ENCODE measurements at regions not wholly inside any gene's neighbourhood (a gene's known extent, or its start where the extent isn't known, plus 50 kb on each side); places are given as distances from the start of the nearest gene placed in this dataset.

DNA sequence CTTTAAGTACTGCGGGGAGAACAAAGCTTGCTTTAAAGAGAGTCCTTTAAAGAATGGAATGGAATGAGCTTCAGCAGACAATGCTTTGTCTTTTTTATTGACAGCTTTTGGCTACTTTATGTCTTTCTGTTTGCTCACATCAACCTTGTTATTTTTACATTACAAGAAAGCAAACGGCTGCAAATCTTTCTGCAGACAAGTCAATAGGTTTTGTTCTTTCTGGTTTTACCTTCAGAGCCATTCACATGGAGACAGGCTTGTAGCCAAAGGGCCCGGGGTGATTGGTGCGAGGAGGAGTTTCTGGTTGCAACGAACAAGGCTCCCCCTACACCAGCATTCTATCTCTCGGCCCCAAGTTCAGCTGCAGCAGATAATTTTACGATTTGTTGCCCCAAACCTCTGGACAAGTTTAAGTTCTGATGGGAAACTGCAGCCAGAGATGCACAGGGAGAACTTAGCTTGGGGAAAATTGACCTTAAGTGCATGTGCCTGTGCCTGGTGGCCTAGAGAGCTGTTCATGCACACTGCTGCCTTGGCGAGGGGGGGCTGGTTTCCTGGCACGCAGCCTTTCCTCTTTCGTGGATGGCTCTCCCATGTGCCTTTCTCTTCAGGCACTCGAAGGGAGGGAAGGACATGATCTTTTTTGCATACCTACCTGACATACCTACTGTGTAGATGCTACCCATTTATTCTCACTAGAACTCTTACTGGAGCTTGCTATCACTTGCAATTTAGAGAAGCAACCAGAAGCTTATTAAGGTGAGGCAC, 543.2 kb downstream of the DCDC2C start:
- no peak overlapping the region for H3K27ac Mint-ChIP-seq
- no peak overlapping the region for H3K4me3 Mint-ChIP-seq
- no peaks in the 10 kb centered on the region for H3K27me3 Mint-ChIP-seq
- CTCF ChIA-PET, result no interaction called here
- no peaks in the 10 kb centered on the region for H3K36me3 Mint-ChIP-seq
- H3K9me3 Mint-ChIP-seq, result peaks cover 15% of the 10 kb centered on the region
- H3K4me1 Mint-ChIP-seq, result no peaks in the 10 kb centered on the region
- no peak for DNase-seq

- no peak for DNase-seq
- Mint-ChIP-seq H3K9me3 (peaks cover 13% of the 10 kb centered on the region), H3K27me3 (no peaks in the 10 kb centered on the region), H3K36me3 (no peaks in the 10 kb centered on the region), H3K27ac (no peak overlapping the region), H3K4me1 (no peaks in the 10 kb centered on the region), H3K4me3 (no peak overlapping the region)
- CTCF ChIA-PET, result no interaction called here
These were observed 544.4 kb downstream of the DCDC2C start for GRCh38 chr2:4247791-4248190.

GRCh38 chr2:4255491-4255890, 552.1 kb downstream of the DCDC2C start:
- no peak overlapping the region for H3K27ac Mint-ChIP-seq

GRCh38 chr2:4256351-4256750, 553.0 kb downstream of the DCDC2C start:
- CTCF ChIA-PET, result no interaction called here
- Mint-ChIP-seq H3K4me3 (no peak overlapping the region), H3K27me3 (no peaks in the 10 kb centered on the region), H3K4me1 (no peaks in the 10 kb centered on the region), H3K9me3 (peaks cover 15% of the 10 kb centered on the region), H3K27ac (no peak overlapping the region), H3K36me3 (no peaks in the 10 kb centered on the region)
- DNase-seq, result no peak

More at GRCh38 chr2:4255491-4255890, 552.1 kb downstream of the DCDC2C start:
- Mint-ChIP-seq H3K36me3 (no peaks in the 10 kb centered on the region), H3K4me3 (no peak overlapping the region), H3K27me3 (no peaks in the 10 kb centered on the region), H3K9me3 (peaks cover 14% of the 10 kb centered on the region), H3K4me1 (no peaks in the 10 kb centered on the region)
- no peak for DNase-seq
- CTCF ChIA-PET, result no interaction called here

DNA sequence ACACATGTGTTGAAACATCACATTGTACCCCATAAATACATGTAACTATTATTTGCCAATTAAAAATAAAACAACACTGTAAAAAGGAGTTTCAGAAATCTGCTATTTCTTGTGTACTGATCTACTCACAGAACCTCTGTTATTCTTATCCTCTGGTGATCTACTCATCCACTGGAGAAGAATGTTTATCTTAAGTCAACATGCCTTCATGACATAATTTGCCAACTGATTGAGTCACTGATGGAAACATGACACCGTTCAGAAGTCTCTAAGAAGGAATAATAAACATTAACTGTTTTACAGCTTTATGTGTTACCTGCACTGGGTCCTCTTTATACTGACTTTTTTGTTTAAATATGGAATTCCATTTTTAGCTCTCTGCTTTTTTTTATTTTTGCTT, 555.2 kb downstream of the DCDC2C start:
- Mint-ChIP-seq H3K27me3 (no peaks in the 10 kb centered on the region), H3K4me1 (no peaks in the 10 kb centered on the region), H3K27ac (no peak overlapping the region), H3K4me3 (no peak overlapping the region), H3K36me3 (no peaks in the 10 kb centered on the region), H3K9me3 (peaks cover 17% of the 10 kb centered on the region)
- CTCF ChIA-PET, result no interaction called here
- DNase-seq, result no peak

DNA sequence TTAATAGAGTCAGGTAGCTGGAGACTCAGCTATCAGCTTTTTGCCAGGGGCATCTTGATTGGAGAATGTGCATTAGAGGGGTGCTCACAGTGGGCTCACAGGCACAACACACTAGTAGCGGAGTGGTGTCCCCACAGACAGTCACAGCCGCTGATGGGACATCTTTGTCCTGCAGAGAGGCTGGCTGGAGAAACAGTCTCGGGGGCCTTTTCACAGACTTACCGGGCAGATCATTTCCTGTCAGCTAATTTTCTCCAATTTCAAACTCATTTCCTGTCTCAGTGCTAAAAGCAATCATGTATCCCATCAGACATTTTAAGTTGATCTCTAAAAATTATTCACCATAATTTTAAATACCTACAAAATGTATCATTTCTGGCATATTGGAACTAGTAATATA, 562.6 kb downstream of the DCDC2C start:
- Mint-ChIP-seq H3K27me3 (no peaks in the 10 kb centered on the region), H3K36me3 (no peaks in the 10 kb centered on the region), H3K27ac (no peak overlapping the region), H3K4me3 (no peak overlapping the region), H3K9me3 (peaks cover 2% of the 10 kb centered on the region), H3K4me1 (no peaks in the 10 kb centered on the region)
- CTCF ChIA-PET, result no interaction called here
- no peak for DNase-seq

- Mint-ChIP-seq H3K9me3 (peaks cover 2% of the 10 kb centered on the region), H3K27me3 (no peaks in the 10 kb centered on the region), H3K4me3 (no peak overlapping the region), H3K36me3 (no peaks in the 10 kb centered on the region), H3K27ac (no peak overlapping the region), H3K4me1 (no peaks in the 10 kb centered on the region)
- DNase-seq, result no peak
- CTCF ChIA-PET, result no interaction called here
These were observed 566.5 kb downstream of the DCDC2C start for GRCh38 chr2:4269885-4270284.

DNA sequence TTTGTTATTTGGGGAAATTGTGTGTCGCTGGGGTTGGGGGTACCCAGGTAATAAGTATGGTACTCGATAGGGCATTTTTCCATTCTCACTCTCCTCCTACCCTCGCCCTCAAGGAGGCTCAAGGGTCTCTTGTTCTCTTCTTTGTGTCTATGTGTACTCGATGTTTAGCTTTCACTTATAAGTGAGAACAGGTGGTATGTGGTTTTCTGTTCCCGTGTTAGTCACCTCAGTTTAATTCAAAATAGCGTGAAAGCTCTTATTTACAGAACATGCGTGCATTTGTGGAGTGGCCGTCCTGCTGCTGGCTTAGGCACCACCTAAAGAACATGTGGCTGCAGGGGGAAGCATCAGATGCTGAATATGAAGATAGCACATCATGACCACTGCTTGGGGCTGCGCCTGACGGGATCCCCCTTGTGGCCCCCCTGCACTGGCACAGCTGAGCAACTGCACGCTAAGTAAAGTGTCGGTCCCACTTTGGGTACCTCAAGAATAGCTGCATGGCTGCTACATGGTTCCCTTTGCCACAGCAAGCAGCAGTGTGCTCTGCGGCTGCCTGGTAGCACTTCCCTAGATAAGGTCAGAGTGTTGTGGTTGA, 569.0 kb downstream of the DCDC2C start:
- DNase-seq, result no peak
- Mint-ChIP-seq H3K36me3 (no peaks in the 10 kb centered on the region), H3K4me1 (no peaks in the 10 kb centered on the region), H3K4me3 (no peak overlapping the region), H3K27ac (no peak overlapping the region), H3K27me3 (no peaks in the 10 kb centered on the region), H3K9me3 (peaks cover 9% of the 10 kb centered on the region)
- CTCF ChIA-PET, result no interaction called here

DNA sequence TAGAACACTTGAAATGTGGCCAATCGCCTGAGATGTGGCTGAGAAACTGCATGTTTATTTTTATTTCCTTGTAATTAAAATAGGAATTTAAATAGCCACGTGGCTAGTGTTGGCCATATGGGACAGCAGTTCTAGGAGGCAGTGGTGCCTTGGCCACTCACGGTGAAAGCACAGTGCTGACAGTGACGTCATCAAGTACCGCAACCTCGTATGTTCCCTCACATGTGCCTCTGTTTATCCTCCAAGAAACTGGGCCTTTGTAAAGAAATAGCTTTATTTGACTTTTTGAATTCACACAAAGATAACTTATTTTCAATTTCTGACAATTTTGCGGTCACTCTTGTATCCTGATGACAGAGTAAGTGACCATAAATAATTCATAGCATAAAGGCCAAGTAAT, 575.0 kb downstream of the DCDC2C start:
- Mint-ChIP-seq H3K4me3 (no peak overlapping the region), H3K9me3 (peaks cover 12% of the 10 kb centered on the region), H3K36me3 (no peaks in the 10 kb centered on the region), H3K27me3 (no peaks in the 10 kb centered on the region), H3K4me1 (no peaks in the 10 kb centered on the region), H3K27ac (no peak overlapping the region)
- CTCF ChIA-PET, result no interaction called here
- DNase-seq, result no peak

DNA sequence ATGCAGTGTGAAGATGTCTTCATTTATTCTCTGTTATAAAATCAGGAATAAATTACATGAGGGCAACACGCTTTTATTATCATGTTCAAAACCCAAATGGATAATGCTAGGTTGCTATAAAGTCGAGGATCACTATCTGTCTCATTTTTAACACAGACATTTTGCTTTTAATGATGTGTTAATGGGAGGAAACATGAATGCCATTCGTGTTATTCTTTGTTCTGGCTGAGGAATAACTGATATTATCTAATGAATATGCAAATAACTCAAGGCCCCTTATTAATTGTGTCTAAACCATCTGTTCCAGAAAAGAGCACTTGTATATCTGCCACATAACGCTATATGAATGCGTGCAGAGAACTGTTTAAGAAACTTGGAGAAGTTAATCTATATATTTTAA, 576.1 kb downstream of the DCDC2C start:
- H3K9me3 Mint-ChIP-seq, result peaks cover 12% of the 10 kb centered on the region
- H3K27me3 Mint-ChIP-seq, result no peaks in the 10 kb centered on the region
- CTCF ChIA-PET, result no interaction called here
- H3K36me3 Mint-ChIP-seq, result no peaks in the 10 kb centered on the region
- no peaks in the 10 kb centered on the region for H3K4me1 Mint-ChIP-seq
- H3K27ac Mint-ChIP-seq, result no peak overlapping the region
- no peak overlapping the region for H3K4me3 Mint-ChIP-seq
- DNase-seq, result no peak

- Mint-ChIP-seq H3K4me3 (no peak overlapping the region), H3K36me3 (no peaks in the 10 kb centered on the region), H3K27ac (no peak overlapping the region), H3K4me1 (no peaks in the 10 kb centered on the region), H3K27me3 (no peaks in the 10 kb centered on the region), H3K9me3 (peaks cover 12% of the 10 kb centered on the region)
- no peak for DNase-seq
- CTCF ChIA-PET, result no interaction called here
These were observed 588.1 kb downstream of the DCDC2C start for GRCh38 chr2:4291430-4291829.

- Mint-ChIP-seq H3K4me1 (no peaks in the 10 kb centered on the region), H3K9me3 (peaks cover 14% of the 10 kb centered on the region), H3K27ac (no peak overlapping the region), H3K4me3 (no peak overlapping the region), H3K36me3 (no peaks in the 10 kb centered on the region), H3K27me3 (no peaks in the 10 kb centered on the region)
- no peak for DNase-seq
- CTCF ChIA-PET, result no interaction called here
These were observed 592.3 kb downstream of the DCDC2C start for GRCh38 chr2:4295680-4296079.

DNA sequence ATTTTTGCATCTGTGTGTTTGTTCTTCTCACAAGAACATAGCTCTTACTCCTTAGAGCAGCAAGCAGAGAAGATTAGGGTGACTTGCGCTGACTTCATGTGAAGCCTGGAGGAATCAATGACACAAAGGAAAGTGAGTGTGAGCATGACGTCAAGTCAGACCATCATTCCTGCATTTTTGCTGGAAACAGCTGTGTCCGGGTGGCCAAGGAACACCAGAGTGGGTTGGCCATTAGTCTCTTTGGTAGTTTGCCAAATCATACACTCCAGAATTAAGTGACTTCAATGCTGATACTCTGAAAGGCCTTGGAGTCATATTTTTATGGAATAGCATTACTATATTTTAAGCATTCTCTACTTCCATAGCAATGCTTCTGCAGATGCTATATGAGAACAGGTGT, 597.2 kb downstream of the DCDC2C start:
- H3K36me3 Mint-ChIP-seq, result no peaks in the 10 kb centered on the region
- CTCF ChIA-PET, result no interaction called here
- H3K4me1 Mint-ChIP-seq, result no peaks in the 10 kb centered on the region
- no peak overlapping the region for H3K4me3 Mint-ChIP-seq
- no peak for DNase-seq
- no peaks in the 10 kb centered on the region for H3K27me3 Mint-ChIP-seq
- H3K27ac Mint-ChIP-seq, result no peak overlapping the region
- H3K9me3 Mint-ChIP-seq, result peaks cover 9% of the 10 kb centered on the region

- Mint-ChIP-seq H3K9me3 (peaks cover 12% of the 10 kb centered on the region), H3K4me1 (no peaks in the 10 kb centered on the region), H3K27ac (no peak overlapping the region), H3K36me3 (no peaks in the 10 kb centered on the region), H3K4me3 (no peak overlapping the region), H3K27me3 (no peaks in the 10 kb centered on the region)
- no peak for DNase-seq
- CTCF ChIA-PET, result no interaction called here
These were observed 621.2 kb downstream of the DCDC2C start for GRCh38 chr2:4324531-4324930.

GRCh38 chr2:4336864-4337263, 633.5 kb downstream of the DCDC2C start:
- no peak overlapping the region for H3K4me3 Mint-ChIP-seq
- peaks cover 10% of the 10 kb centered on the region for H3K9me3 Mint-ChIP-seq
- CTCF ChIA-PET, result no interaction called here

More at GRCh38 chr2:4336864-4337263, 633.5 kb downstream of the DCDC2C start:
- H3K27ac Mint-ChIP-seq, result no peak overlapping the region
- no peak for DNase-seq
- no peaks in the 10 kb centered on the region for H3K27me3 Mint-ChIP-seq
- no peaks in the 10 kb centered on the region for H3K4me1 Mint-ChIP-seq
- no peaks in the 10 kb centered on the region for H3K36me3 Mint-ChIP-seq
